Adrenal gland (tissue), 9 donors: ENCODE measurements at regions not wholly inside any gene's neighbourhood (a gene's known extent, or its start where the extent isn't known, plus 50 kb on each side); places are given as distances from the start of the nearest gene placed in this dataset.

Experiments used
- DNase-seq, 7 donors: peaks; one replicate each; pipeline ENCODE4 v3.0.0-alpha.2; 2019 to 2020
- H3K27ac ChIP-seq, 5 donors: fragments of 200-600 bp; sonication (generic) in 4 of 5; 1 replicate in 3 of 5; 2 replicates in 2 of 5; pipeline versions ENCODE4 v1.5.1 to v1.8.0; 2016 to 2020; ENCODE audit warnings: mild to moderate bottlenecking in 1 of 5
- H3K27me3 ChIP-seq: fragments of 200-600 bp; 2 replicates; pipeline ENCODE4 v1.8.0; 2021
- H3K36me3 ChIP-seq, 2 donors: fragments of 200-600 bp; replicated peaks in 1 of 2; 1 replicate in 1 of 2; 2 replicates in 1 of 2; pipeline versions ENCODE4 v1.5.1 to v1.8.0; 2018 to 2022
- H3K4me1 ChIP-seq, 2 donors: fragments of 200-600 bp; replicated peaks in 1 of 2; 1 replicate in 1 of 2; 2 replicates in 1 of 2; pipeline versions ENCODE4 v1.5.1 to v1.8.0; 2018 to 2021
- H3K4me3 ChIP-seq, 4 donors: fragments of 200-600 bp; sonication (generic) in 3 of 4; one replicate each; pipeline ENCODE4 v1.5.1; 2016 to 2018
- H3K9me3 ChIP-seq, 3 donors: fragments of 200-600 bp; sonication (generic) in 1 of 3; replicated peaks in 1 of 3; 1 replicate in 2 of 3; 2 replicates in 1 of 3; pipeline versions ENCODE4 v1.5.1 to v1.8.0; 2016 to 2021
- POLR2A ChIP-seq, 2 donors: fragments of 450-650 bp; IDR thresholded peaks; one replicate each; pipeline ENCODE4 v1.6.1; 2017; ENCODE audit warnings: antibody characterized with exemption in 2 of 2, mild to moderate bottlenecking in 2 of 2, moderate library complexity in 1 of 2
- WGBS, 4 donors: extraction: QIAGEN DNeasy Blood & Tissue Kit in 2 of 4; methylation state at CpG; one replicate each; pipeline versions ENCODE4 v1.1.5 to v1.1.7; 2013 to 2017; 5-methylcytosine and 5-hydroxymethylcytosine counted together
- intact Hi-C, 2 donors: fragments of 100-400 bp; cut with DNase I; formaldehyde crosslinking; loops; one replicate each; pipeline versions ENCODE4 v1.14.1 to v1.15.0; 2022 to 2023
- TF ChIP-seq, protein P1 (sequence below), 6 experiments: fragments of 450-650 bp in 4 of 6; fragments of 200-600 bp in 2 of 6; sonication (generic) in 1 of 6; IDR thresholded peaks; 1 replicate in 5 of 6; 2 replicates in 1 of 6; pipeline versions ENCODE4 v1.5.1 to v1.8.0; 2016 to 2021; ENCODE audit warnings: antibody characterized with exemption in 6 of 6, mild to moderate bottlenecking in 2 of 6, moderate library complexity in 1 of 6
- donor health status: healthy with polysubstance abuse.
- donor health status: Bipolar disorder and iron deficiency.
- donor health status: DM: yes; HTN: yes; CAD: no.
- donor health status: DM: no; HTN: no; CAD: no.
- donor health status: DM: no; HTN: no; CAD: no.

DNA sequence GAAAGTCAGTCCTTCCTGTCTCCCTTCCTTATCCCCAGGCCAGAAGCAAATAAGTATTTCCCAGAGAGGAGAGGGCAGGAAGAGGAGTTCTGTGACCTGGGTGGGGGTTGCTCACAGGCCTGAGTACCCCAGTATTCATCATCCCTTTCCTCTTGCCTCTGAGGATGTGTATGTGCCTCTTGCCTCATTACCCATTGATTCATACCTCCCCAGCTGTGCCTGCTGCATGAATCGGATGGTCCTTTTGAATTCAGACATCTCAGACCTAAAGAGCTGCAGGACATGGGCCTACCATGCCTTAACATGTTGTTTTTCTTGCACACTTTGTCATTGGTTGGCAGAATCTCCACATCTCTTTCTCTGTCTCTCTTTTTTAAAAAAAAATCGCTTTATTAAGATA is 112.8 kb upstream of the SHB start:
- no peaks in the 10 kb centered on the region for H3K9me3 ChIP-seq
- no peak overlapping the region for H3K27ac ChIP-seq
- WGBS, 4 donors, result 78 to 83% (median 79%) methylated on average over 2 of the region's 2 CpGs
- TF ChIP-seq, protein P1, sequence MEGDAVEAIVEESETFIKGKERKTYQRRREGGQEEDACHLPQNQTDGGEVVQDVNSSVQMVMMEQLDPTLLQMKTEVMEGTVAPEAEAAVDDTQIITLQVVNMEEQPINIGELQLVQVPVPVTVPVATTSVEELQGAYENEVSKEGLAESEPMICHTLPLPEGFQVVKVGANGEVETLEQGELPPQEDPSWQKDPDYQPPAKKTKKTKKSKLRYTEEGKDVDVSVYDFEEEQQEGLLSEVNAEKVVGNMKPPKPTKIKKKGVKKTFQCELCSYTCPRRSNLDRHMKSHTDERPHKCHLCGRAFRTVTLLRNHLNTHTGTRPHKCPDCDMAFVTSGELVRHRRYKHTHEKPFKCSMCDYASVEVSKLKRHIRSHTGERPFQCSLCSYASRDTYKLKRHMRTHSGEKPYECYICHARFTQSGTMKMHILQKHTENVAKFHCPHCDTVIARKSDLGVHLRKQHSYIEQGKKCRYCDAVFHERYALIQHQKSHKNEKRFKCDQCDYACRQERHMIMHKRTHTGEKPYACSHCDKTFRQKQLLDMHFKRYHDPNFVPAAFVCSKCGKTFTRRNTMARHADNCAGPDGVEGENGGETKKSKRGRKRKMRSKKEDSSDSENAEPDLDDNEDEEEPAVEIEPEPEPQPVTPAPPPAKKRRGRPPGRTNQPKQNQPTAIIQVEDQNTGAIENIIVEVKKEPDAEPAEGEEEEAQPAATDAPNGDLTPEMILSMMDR (IDR thresholded peaks at IDR 0.05), result no peak
- no peak for TF ChIP-seq POLR2A (IDR thresholded peaks at IDR 0.05)
- no peak for DNase-seq
- no peak overlapping the region for H3K4me3 ChIP-seq
- H3K27me3 ChIP-seq, result no peaks in the 10 kb centered on the region
- H3K36me3 ChIP-seq, result no peaks in the 10 kb centered on the region
- no peaks in the 10 kb centered on the region for H3K4me1 ChIP-seq
- intact Hi-C loops, result no loop called here

DNA sequence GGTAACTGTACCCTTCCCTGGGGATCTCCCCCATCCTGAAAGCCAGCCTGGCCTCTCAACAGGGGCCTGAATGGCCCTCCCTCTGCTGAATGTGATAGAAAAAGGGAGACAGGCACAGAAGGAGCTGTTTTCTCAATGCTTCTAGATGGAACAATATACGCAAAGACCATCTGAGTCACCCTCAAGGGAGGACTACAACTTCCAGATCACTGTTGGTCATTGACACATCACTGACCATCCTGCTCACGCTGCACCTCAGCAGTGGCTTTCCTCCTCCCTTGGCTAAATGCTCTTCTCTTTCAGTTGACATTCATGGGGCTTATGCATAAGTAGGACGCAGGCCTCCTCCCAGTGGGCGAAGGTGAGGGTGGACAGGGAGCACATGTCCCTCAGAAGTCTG is 112.2 kb upstream of the SHB start:
- Histone ChIP-seq H3K4me3 (no peak overlapping the region), H3K36me3 (no peaks in the 10 kb centered on the region), H3K9me3 (no peaks in the 10 kb centered on the region), H3K27ac (no peak overlapping the region), H3K4me1 (no peaks in the 10 kb centered on the region), H3K27me3 (no peaks in the 10 kb centered on the region)
- intact Hi-C loops, result no loop called here
- WGBS, 4 donors, result 87 to 100% (median 89%) methylated on average over 4 of the region's 4 CpGs
- no peak for DNase-seq
- TF ChIP-seq, protein P1 (IDR thresholded peaks at IDR 0.05), result no peak
- TF ChIP-seq POLR2A (IDR thresholded peaks at IDR 0.05), result no peak

DNA sequence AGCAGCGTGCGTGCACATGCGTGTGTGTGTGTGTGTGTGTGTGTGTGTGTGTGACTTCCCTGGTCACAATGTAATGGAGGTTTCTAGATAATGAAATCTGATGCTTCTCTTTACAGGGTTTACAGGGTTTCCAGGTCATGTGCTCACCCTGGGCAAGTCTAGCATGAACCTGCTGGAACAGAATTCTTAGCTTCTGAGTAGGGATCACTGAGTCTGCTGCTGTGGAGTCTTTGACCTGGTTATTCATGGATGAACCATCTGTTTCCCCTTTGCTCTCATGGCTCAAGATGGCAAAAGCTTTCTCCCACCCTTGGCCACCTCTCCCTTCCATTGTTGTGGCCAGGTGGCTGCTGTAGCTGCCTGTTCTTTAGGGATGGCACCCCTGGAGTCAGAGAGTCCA is 111.6 kb upstream of the SHB start:
- no peak for DNase-seq
- WGBS, 4 donors, result 66 to 100% (median 91%) methylated on average over 2 to 3 of the region's 3 CpGs
- Histone ChIP-seq H3K9me3 (no peaks in the 10 kb centered on the region), H3K27ac (no peak overlapping the region), H3K4me3 (no peak overlapping the region), H3K36me3 (no peaks in the 10 kb centered on the region), H3K4me1 (no peaks in the 10 kb centered on the region), H3K27me3 (no peaks in the 10 kb centered on the region)
- TF ChIP-seq POLR2A (IDR thresholded peaks at IDR 0.05), result no peak
- intact Hi-C loops, result no loop called here

DNA sequence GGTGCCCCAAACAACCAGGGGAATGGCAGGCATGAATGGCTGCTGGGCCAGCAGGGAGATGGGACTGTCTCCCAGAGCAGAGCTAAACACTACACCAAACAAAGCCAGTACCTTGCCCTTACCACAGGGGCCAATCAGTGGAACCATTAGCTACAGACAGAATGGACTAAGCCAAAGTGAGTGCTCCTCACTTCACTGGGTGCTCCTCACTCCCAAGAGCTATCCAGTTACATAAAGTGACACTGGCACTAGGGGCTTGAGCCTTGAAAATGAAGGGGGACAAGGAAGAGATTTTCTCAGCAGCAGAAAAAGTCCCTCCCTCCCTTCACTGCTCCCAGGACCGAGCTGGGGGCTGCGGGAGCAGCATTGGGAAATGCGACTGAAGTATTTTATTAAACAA is 110.9 kb upstream of the SHB start:
- no peak overlapping the region for H3K27ac ChIP-seq
- no peaks in the 10 kb centered on the region for H3K4me1 ChIP-seq
- H3K36me3 ChIP-seq, result no peaks in the 10 kb centered on the region
- DNase-seq, result no peak
- WGBS, 4 donors, result 89 to 100% (median 93%) methylated on average over 3 of the region's 3 CpGs
- TF ChIP-seq, protein P1 (IDR thresholded peaks at IDR 0.05), result no peak
- no peak for TF ChIP-seq POLR2A (IDR thresholded peaks at IDR 0.05)
- no peaks in the 10 kb centered on the region for H3K27me3 ChIP-seq
- intact Hi-C loops, result no loop called here
- H3K4me3 ChIP-seq, result no peak overlapping the region
- H3K9me3 ChIP-seq, result no peaks in the 10 kb centered on the region

DNA sequence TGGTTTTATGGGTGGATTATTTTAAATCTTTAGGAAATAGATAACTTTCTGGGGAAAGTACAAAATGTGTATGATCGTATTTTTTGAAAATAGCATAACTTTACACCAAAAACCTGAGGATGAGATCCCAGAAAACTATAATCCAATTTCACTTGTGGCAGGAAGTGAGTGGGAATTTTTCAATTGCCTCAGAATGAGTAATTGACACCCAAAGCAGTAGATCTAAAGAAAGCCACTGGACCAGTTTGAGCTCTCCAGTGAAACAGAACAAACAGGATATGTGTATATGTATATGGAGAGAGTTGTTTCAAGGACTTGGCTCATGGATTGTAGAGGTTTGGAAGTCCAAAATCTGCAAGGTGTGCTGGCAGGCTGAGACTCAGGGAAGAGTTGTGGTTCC is 109.2 kb upstream of the SHB start:
- WGBS, 4 donors, result 63 to 77% (median 73%) methylated on average over 1 of the region's 1 CpG
- no peak overlapping the region for H3K27ac ChIP-seq
- intact Hi-C loops, result no loop called here
- no peak for DNase-seq
- TF ChIP-seq, protein P1 (IDR thresholded peaks at IDR 0.05), result no peak
- no peak for TF ChIP-seq POLR2A (IDR thresholded peaks at IDR 0.05)
- H3K27me3 ChIP-seq, result no peaks in the 10 kb centered on the region
- H3K4me1 ChIP-seq, result no peaks in the 10 kb centered on the region
- H3K36me3 ChIP-seq, result no peaks in the 10 kb centered on the region
- H3K4me3 ChIP-seq, result no peak overlapping the region
- H3K9me3 ChIP-seq, result no peaks in the 10 kb centered on the region
